Endothelial cell of umbilical vein (primary cell): ENCODE measurements at regions not wholly inside any gene's neighbourhood (a gene's known extent, or its start where the extent isn't known, plus 50 kb on each side); places are given as distances from the start of the nearest gene placed in this dataset.

Source experiments
- EZH2 ChIP-seq: IDR thresholded peaks from 2 replicates; pipeline ENCODE4 v1.6.1; 2012; ENCODE audit warnings: borderline replicate concordance, low read depth, mild to moderate bottlenecking, moderate library complexity, low read length, inconsistent platforms; ENCODE audit not compliant: severe bottlenecking
- FOS ChIP-seq: IDR thresholded peaks from 2 replicates; pipeline ENCODE4 v1.6.1; 2011; ENCODE audit warnings: mild to moderate bottlenecking, low read length, moderate library complexity, borderline replicate concordance; ENCODE audit not compliant: insufficient read depth
- POLR2A ChIP-seq: IDR thresholded peaks from 2 replicates; pipeline ENCODE4 v1.6.1; 2012; ENCODE audit warnings: low read depth, mild to moderate bottlenecking, control low read depth, low read length
- POLR2AphosphoS5 ChIP-seq: IDR thresholded peaks from 2 replicates; pipeline ENCODE4 v1.6.1; 2012; ENCODE audit warnings: low read depth, mild to moderate bottlenecking, control low read depth, low read length, moderate library complexity; ENCODE audit not compliant: insufficient read depth
- TF ChIP-seq, protein P1 (sequence below), 2 donors: IDR thresholded peaks; 1 replicate in 1 of 2; 2 replicates in 1 of 2; pipeline ENCODE4 v1.5.1; 2011; ENCODE audit warnings: low read length in 2 of 2, mild to moderate bottlenecking in 2 of 2, moderate library complexity in 2 of 2, control low read depth in 1 of 2, inconsistent platforms in 1 of 2, low read depth in 1 of 2; ENCODE audit not compliant: insufficient read depth in 1 of 2; ENCODE audit errors: extremely low read depth in 1 of 2
- TF ChIP-seq, protein P2 (sequence below): IDR thresholded peaks from 2 replicates; pipeline ENCODE4 v1.6.1; 2011; ENCODE audit not compliant: insufficient read depth, insufficient read length

DNA sequence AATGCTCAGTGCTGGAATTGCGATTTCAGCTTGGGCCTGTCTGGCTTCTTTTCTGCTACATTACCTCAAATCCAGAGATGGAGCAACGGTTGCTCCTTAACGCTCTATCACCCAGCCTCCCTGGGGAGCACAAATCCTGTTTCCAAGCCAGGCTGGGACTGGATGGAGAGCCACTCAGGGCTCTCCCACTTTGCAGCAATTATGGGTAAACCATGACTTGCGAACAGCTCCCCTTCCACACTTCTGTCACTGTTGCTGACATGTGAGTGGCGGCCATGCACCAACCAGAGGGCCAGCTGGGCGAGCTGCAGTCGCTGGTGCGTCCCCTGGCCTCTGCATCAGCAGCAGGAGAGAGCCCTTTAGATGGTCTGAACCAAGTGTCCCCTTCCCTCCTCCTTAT lies 65.1 kb upstream of the RAB4A start:
- TF ChIP-seq, protein P1, sequence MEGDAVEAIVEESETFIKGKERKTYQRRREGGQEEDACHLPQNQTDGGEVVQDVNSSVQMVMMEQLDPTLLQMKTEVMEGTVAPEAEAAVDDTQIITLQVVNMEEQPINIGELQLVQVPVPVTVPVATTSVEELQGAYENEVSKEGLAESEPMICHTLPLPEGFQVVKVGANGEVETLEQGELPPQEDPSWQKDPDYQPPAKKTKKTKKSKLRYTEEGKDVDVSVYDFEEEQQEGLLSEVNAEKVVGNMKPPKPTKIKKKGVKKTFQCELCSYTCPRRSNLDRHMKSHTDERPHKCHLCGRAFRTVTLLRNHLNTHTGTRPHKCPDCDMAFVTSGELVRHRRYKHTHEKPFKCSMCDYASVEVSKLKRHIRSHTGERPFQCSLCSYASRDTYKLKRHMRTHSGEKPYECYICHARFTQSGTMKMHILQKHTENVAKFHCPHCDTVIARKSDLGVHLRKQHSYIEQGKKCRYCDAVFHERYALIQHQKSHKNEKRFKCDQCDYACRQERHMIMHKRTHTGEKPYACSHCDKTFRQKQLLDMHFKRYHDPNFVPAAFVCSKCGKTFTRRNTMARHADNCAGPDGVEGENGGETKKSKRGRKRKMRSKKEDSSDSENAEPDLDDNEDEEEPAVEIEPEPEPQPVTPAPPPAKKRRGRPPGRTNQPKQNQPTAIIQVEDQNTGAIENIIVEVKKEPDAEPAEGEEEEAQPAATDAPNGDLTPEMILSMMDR (IDR thresholded peaks at IDR 0.05; ENCODE audit: extremely low read depth in 1 of 2, insufficient read depth in 1 of 2, low read depth in 1 of 2, low read length in 2 of 2): no peak
- TF ChIP-seq POLR2A (no peak), POLR2AphosphoS5 (no peak), FOS (no peak), EZH2 (no peak)
- TF ChIP-seq, protein P2, sequence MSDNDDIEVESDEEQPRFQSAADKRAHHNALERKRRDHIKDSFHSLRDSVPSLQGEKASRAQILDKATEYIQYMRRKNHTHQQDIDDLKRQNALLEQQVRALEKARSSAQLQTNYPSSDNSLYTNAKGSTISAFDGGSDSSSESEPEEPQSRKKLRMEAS: no peak
